NCI-H226 (cell line): ENCODE measurements at regions not wholly inside any gene's neighbourhood (a gene's known extent, or its start where the extent isn't known, plus 50 kb on each side); places are given as distances from the start of the nearest gene placed in this dataset.

Experiments used
- DNase-seq: peaks from one replicate; pipeline ENCODE4 v3.0.0-alpha.2; 2015

DNA sequence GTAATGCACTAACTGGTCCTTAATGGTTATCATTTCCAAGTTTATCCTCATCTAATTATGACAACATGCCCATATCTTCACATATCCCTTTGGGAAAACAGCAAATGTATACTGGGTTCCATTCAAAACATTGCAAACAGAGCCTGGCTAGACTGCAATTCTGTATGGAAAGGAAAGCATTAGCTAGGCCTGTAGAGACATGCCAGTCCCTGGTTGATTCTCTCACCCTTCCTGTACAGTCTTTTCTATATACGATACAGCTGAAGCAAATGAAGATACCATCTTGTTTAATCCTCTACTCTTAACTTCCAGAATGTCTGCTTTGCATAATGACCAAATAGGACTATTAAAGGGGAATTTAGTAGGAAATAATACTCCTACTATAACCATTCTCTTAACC lies 294.4 kb upstream of the MC4R start:
- DNase-seq: no peak

- DNase-seq: no peak
These were observed 296.0 kb upstream of the MC4R start for GRCh38 chr18:60668583-60668982.

DNA sequence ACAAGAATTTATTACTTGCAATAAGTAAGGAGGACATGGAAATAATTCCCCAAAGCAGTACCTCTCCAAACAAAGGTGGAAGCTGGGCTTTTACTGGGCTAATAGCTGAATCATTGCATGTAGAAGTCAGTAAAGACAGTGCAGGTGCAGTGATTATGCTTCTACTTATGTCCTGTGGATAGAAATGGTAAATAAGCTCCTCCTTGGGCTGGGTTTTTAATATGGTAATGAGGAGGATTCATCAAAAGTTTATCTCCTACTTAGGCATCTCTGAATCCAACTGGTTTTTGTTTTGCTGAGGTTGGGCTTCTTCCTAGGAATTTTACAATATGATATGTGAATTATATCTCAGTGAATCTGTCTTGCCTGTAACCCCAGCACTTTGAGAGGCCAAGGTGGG lies 297.4 kb upstream of the MC4R start:
- DNase-seq: no peak

- DNase-seq: no peak
These were observed 298.4 kb upstream of the MC4R start for GRCh38 chr18:60671021-60671420.

GRCh38 chr18:60675126-60675525 lies 302.6 kb upstream of the MC4R start:
- no peak for DNase-seq

- DNase-seq: no peak
These were observed 303.2 kb upstream of the MC4R start for GRCh38 chr18:60675801-60676200.

DNA sequence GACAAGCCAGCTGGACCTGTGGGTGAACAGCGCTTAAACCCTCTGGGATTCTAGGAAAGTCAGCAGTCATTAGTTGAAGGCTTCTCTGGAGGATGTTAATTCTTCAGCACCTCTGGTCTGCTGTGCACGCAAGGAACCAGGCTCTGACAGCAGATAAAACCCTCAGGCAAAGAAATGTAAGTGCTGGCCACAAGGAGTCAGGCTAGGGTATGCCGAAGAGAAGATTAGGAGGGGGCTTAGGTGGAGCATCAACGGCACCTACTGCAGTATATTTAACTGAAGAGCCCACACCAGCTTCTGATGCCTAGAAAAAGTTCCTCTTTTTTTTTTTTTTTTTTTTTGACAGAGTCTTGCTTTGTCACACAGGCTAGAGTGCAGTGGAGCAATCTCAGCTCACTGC lies 304.2 kb upstream of the MC4R start:
- DNase-seq: no peak

DNA sequence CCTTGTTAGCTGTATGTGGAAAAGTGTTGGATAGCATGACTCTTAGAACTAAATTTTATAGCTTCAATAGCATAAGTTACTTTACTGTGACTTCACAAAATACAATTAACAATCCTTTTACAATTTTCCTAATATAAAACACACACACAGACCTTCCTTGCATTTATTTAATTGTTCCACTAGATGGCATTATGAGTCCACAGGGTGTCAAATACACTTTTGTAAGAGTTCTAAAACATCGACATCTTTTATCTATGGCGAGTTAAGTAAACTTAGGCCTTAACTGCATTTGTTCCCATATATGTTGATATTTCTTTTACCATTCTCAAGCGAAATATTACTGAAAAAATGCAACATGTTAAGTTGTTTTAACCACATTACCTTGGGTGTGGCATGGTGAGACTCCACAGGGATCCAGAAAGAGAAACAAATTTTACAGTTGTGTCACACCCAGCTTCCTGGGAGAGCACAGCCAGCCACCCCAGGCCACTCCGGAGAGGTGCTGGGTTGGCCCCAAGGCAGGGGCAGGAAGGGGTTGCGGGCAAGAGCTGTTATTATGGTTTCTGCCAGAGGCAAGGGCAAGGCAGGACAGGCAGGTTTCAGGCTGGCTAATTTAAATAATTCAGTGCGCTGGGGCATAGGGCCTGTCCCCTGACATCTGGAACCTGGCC lies 312.4 kb upstream of the MC4R start:
- no peak for DNase-seq

GRCh38 chr18:60686142-60686541 lies 313.6 kb upstream of the MC4R start:
- DNase-seq: no peak

DNA sequence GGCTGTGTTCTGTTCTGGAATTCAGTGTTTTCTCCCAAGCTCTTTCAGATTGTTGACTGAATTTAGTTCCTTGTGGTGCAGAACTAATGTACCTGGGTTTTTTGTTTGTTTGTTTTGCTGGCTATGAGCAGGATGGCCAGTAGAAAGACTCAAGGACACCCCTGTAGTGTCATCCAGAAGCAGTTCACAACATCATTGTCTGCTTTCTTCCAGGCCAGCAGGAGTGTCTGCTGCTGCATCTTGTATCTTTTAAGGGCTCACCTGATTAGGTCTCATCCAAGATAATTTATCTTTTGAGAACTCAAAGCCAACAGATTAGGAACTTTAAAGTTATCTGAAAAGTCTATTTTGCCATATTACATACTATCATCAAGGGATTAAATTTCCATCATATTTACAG lies 318.5 kb upstream of the MC4R start:
- no peak for DNase-seq

- DNase-seq: no peak
These were observed 320.9 kb upstream of the MC4R start for GRCh38 chr18:60693426-60693825.

DNA sequence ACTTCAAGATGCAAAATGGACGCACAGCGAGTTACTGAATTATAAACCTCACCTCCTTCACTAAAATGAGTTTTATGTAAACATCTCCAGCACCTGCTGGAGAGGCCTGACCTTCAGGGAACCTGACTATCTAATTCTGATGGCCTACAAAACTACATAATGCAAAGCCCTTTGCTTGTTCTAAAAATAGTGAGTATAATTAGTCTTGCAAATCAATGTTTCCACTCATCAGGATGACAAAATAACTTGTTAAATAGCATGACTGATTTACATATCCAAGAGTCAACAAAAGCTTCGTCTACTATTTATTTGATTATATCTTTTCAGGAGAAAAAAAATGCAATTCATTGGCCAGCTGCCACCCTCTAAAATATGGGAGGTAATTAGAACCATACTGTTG lies 326.3 kb upstream of the MC4R start:
- DNase-seq: no peak

GRCh38 chr18:60722742-60723141 lies 350.2 kb upstream of the MC4R start:
- DNase-seq: no peak

- no peak for DNase-seq
These were observed 359.6 kb upstream of the MC4R start for GRCh38 chr18:60732143-60732542.

DNA sequence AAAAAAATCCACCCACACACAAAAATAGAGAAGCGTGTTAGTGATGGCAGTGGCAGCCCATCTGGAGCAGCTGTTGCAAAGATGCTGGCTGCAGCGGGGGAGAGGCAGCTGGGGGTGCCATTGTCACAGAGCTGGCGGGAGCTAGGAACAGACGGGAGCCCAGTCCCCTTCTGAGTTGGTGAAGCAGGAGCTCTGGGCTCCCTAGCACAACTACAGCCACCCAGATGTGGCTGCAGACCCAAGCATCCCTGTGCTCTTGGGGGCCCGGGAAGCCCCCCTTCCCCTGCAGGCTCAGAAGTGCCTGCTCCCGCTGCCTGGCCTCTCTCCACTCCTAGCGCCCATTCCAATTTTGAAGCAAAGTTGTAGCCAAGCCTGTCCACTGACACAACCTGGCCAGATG lies 366.6 kb upstream of the MC4R start:
- no peak for DNase-seq

- no peak for DNase-seq
These were observed 367.7 kb upstream of the MC4R start for GRCh38 chr18:60740313-60740712.

DNA sequence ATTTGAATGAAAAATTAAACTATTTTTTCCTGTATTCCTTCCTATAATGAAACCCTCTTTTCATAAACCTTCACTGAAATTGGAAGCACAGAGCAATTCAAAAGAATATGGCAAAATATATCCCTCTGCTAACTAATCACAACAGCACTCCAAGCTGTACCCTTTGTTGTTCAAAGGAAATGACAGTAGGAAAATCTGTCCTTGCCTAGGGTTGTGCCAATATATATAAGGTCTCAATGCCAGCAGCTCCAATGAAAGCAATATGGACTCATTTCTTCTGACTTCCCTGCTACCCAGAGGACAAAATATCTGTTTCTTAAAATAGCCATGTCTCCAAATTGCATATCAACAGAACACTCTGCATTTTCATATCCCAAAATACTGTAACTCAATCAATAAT lies 373.9 kb upstream of the MC4R start:
- no peak for DNase-seq

GRCh38 chr18:60746919-60747318 lies 374.3 kb upstream of the MC4R start:
- DNase-seq: no peak

GRCh38 chr18:60753753-60754152 lies 381.2 kb upstream of the MC4R start:
- no peak for DNase-seq

DNA sequence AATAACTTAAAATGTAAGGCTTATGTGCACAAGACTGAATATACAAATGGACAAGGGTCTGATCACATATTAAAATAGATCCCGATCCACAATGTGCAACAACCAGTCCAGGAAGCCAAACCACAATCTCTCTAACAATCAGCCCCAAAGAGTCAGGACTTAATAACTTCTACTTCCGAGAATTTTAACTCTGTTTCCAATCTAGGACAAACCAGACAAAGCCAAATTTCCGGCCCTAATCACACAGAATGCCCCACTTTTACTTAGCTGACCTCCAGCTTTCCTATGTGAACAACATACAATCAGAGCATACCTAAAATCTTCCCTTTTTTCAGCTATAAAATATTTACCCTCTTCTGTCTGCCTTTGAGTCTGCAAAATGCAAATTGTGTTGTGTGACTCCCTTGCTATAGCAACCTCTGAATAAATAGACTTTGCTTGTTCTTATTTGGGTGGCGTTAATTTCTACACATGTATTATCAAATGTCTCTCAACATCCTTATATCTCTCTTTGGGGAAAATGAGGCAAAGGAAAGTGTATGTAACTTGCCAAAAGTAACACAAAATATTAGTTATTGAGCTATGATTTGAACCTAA lies 381.9 kb upstream of the MC4R start:
- no peak for DNase-seq

- no peak for DNase-seq
These were observed 382.6 kb upstream of the MC4R start for GRCh38 chr18:60755134-60755533.

DNA sequence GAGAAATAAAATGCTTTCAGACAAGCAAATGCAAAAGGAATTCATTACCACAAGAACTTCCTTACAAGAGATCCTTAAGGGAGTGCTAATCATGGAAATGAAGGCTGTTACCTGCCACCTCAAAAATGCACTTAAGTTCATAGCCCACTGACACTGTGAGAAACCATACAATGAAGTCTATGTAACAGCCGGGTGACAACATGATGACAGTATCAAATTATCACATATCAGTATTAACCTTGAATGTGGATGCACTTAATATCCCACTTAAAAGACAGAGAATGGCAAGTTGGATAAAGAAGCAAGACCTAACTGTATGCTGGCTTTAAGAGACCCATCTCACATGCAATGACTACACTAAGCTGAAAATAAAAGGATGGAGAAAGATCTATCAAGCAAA lies 403.4 kb upstream of the MC4R start:
- no peak for DNase-seq

- no peak for DNase-seq
These were observed 411.6 kb upstream of the MC4R start for GRCh38 chr18:60784161-60784560.

DNA sequence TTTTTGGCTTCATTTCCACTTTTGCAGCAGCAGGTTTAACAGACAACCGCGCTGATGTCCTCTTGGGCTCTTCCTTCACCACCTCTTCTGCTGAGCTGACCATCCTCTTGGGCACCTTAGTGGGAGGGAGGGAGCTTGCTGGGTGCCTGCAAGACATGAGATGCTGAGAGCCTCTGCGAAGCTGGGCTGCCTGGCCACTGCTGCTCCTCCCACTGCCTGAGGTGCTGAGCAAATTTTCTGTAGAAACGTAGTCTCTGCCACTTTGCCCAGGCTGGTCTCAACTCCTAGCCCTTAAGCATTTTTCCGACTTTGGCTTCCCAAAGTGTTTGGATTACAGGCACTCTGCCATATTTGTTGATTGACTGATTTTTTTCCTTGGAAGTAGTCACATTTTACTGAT lies 422.2 kb upstream of the MC4R start:
- DNase-seq: no peak

DNA sequence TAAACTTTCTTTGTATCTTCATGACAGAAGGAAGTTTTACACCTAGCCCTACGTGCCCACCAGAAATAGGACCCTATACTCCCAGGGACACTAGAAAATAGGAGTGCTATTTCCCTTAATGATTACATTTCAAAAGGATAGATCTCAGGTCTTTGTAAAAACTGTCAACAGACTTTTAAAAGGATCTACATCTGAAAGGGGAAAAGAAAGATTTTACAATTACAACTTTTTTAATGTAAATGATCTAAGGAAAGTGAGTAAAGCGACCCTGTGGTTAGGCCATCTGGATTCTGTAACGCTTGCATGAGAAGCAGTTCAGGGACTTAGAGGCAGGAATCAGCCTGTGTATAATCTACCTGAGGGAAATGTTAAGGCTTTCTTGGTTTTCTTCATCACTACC lies 431.8 kb upstream of the MC4R start:
- DNase-seq: no peak
